ENCODE measurements at regions not wholly inside any gene's neighbourhood (a gene's known extent, or its start where the extent isn't known, plus 50 kb on each side); places are given as distances from the start of the nearest gene placed in this dataset.

DNA sequence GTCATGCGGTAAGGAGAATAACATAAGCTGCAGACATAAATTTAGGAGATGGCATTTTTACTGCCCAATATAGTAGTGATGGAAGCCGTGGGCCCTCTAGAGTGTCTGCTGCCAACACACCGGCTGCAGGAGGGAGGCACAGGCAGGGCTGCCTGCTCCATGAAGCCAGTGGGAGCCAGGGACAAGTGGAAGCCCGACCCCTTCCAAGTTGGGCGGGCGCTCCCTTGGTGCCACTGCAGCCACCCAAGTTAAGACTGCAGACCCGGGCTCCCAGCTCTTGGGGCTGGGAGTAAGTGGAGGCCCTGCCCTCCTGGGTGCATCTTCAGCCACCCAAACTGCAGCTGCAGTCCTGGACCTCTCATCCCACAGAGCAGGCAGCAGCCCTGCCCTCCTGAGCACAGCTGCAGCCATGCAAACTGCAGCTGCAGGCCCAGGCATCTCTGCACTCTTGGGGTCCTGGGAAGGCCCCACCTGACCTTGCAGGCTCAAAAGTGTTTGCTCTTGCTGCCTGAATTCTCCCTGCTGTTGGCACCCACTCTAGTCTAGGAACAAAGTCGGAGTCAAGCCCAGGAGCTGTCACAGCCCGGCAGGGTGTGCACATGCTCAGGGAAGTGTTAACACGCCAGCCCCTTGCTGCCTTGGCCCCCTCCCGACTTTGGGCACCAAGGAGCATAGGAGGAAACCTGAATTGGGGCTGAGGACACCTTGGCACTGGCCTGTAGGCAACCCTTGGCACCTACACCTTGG lies 437.2 kb upstream of the PRMT6 start:
- Histone ChIP-seq H3K36me3 (replicated peaks in 1 of 2; ENCODE audit: control insufficient read depth in 1 of 2, insufficient read depth in 2 of 2, low read length in 2 of 2) (no peaks in the 10 kb centered on the region), H3K4me1 (ENCODE audit: insufficient read depth, low read length) (no peaks in the 10 kb centered on the region), H3K9ac (ENCODE audit: insufficient read depth, low read depth, low read length) (no peak overlapping the region), H3K4me3 (replicated peaks in 1 of 3; ENCODE audit: insufficient read depth in 1 of 3, low read depth in 2 of 3, low read length in 3 of 3) (no peak overlapping the region), H3K27me3 (ENCODE audit: control insufficient read depth in 1 of 2, insufficient read depth in 2 of 2, low read length in 2 of 2) (no peaks in the 10 kb centered on the region), H3K9me3 (ENCODE audit: low read length) (peaks cover 54% of the 10 kb centered on the region), H3K79me2 (ENCODE audit: insufficient read depth, low read length) (no peaks in the 10 kb centered on the region), H3K4me2 (ENCODE audit: low read depth, low read length) (no peak overlapping the region), H2AFZ (ENCODE audit: low read length) (no peak overlapping the region), H3K27ac (ENCODE audit: extremely low read length, insufficient read depth, low read length) (no peak overlapping the region), H4K20me1 (ENCODE audit: insufficient read depth, low read length) (no peaks in the 10 kb centered on the region)
- FAIRE-seq, result no peak
- DNase-seq (ENCODE audit: low spot score), result no peak
- in situ Hi-C loops (cut with HindIII; ENCODE audit: extremely low pct_ligation_motif_present, low pct_unique_long_range_greater_than_20kb), result no loop called here
- no peak for ATAC-seq
- WGBS (ENCODE audit: low lambda C conversion rate), result 46% methylated on average over 2 of the region's 11 CpGs
- ChIA-PET POLR2A (no interaction called here), CTCF (ENCODE audit: low intra/inter-chr PET ratio, low total read pairs) (no interaction called here)
- TF ChIP-seq ZFAT (CRISPR knock-in tag; conservative IDR thresholded peaks at IDR 0.05), result no peak
- TF ChIP-seq ZNF382 (CRISPR knock-in tag; IDR thresholded peaks at IDR 0.05; ENCODE audit: borderline replicate concordance), result no peak
- no peak for TF ChIP-seq PREB (CRISPR knock-in tag; IDR thresholded peaks at IDR 0.05)
- TF ChIP-seq RBM22 (optimal IDR thresholded peaks at IDR 0.05; ENCODE audit: low read length), result no peak
- no peak for TF ChIP-seq ZNF660 (CRISPR knock-in tag; IDR thresholded peaks at IDR 0.05; ENCODE audit: borderline replicate concordance, low read depth)
- no peak for TF ChIP-seq ZFP36L2 (CRISPR knock-in tag; IDR thresholded peaks at IDR 0.05)
- no peak for TF ChIP-seq ZMAT3 (CRISPR knock-in tag; conservative IDR thresholded peaks at IDR 0.05)
- TF ChIP-seq BCL6 (CRISPR knock-in tag; IDR thresholded peaks at IDR 0.05), result no peak
- TF ChIP-seq ZNF678 (CRISPR knock-in tag; IDR thresholded peaks at IDR 0.05), result no peak
- no peak for TF ChIP-seq MBD4 (IDR thresholded peaks at IDR 0.05; ENCODE audit: borderline replicate concordance, low read length)
- no peak for TF ChIP-seq ISX (CRISPR knock-in tag; conservative IDR thresholded peaks at IDR 0.05)
- TF ChIP-seq NCOA1 (CRISPR knock-in tag; IDR thresholded peaks at IDR 0.05), result no peak
- TF ChIP-seq CAMTA2 (CRISPR knock-in tag; IDR thresholded peaks at IDR 0.05; ENCODE audit: borderline replicate concordance), result no peak
- TF ChIP-seq, protein P1, sequence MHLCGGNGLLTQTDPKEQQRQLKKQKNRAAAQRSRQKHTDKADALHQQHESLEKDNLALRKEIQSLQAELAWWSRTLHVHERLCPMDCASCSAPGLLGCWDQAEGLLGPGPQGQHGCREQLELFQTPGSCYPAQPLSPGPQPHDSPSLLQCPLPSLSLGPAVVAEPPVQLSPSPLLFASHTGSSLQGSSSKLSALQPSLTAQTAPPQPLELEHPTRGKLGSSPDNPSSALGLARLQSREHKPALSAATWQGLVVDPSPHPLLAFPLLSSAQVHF (CRISPR knock-in tag; IDR thresholded peaks at IDR 0.05), result no peak
- TF ChIP-seq GMEB2 (CRISPR knock-in tag; IDR thresholded peaks at IDR 0.05; ENCODE audit: low read depth), result no peak
- TF ChIP-seq E2F5 (CRISPR knock-in tag; conservative IDR thresholded peaks at IDR 0.05), result no peak
- no peak for TF ChIP-seq HNF1B (CRISPR knock-in tag; IDR thresholded peaks at IDR 0.05)
- intact Hi-C loops (cut with micrococcal nuclease; ENCODE audit: unreplicated experiment), result no loop called here
- BruUV-seq (replicated peaks), result no TSS peak
